Stimulated activated CD4-positive, alpha-beta T cell treated with anti-CD3 and anti-CD28 coated beads, Interleukin-4, amount 100 ng/mL, for 4 hours (primary cell): ENCODE measurements at regions not wholly inside any gene's neighbourhood (a gene's known extent, or its start where the extent isn't known, plus 50 kb on each side); places are given as distances from the start of the nearest gene placed in this dataset.

Source experiments
- DNase-seq, 2 experiments: peaks; one replicate each; pipeline ENCODE4 v3.0.0-alpha.2; 2020

- DNase-seq, result no peak
Measured at GRCh38 chr4:152234571-152234970, 301.3 kb downstream of the FBXW7 start.

- DNase-seq, result no peak
Measured at GRCh38 chr4:152232271-152232670, 303.6 kb downstream of the FBXW7 start.

GRCh38 chr4:152229782-152230289, 306.1 kb downstream of the FBXW7 start:
- no peak for DNase-seq

- no peak for DNase-seq
Measured at GRCh38 chr4:152225680-152226079, 310.2 kb downstream of the FBXW7 start.

GRCh38 chr4:152224721-152225420, 311.0 kb downstream of the FBXW7 start:
- DNase-seq, result no peak

GRCh38 chr4:152224223-152224622, 311.7 kb downstream of the FBXW7 start:
- no peak for DNase-seq

- DNase-seq, result no peak
Measured at GRCh38 chr4:152223600-152223999, 312.3 kb downstream of the FBXW7 start.

GRCh38 chr4:152221816-152222516, 313.9 kb downstream of the FBXW7 start:
- DNase-seq, result no peak

GRCh38 chr4:152220201-152220666, 315.7 kb downstream of the FBXW7 start:
- DNase-seq, result no peak

GRCh38 chr4:152218576-152218975, 317.3 kb downstream of the FBXW7 start:
- DNase-seq, result no peak

GRCh38 chr4:152217896-152218295, 318.0 kb downstream of the FBXW7 start:
- no peak for DNase-seq

- DNase-seq, result no peak
Measured at GRCh38 chr4:152211936-152212653, 323.8 kb downstream of the FBXW7 start.

- no peak for DNase-seq
Measured at GRCh38 chr4:152209772-152210493, 326.0 kb downstream of the FBXW7 start.

- no peak for DNase-seq
Measured at GRCh38 chr4:152207378-152207720, 328.5 kb downstream of the FBXW7 start.

- no peak for DNase-seq
Measured at GRCh38 chr4:152206646-152207377, 329.1 kb downstream of the FBXW7 start.

- DNase-seq, result no peak
Measured at GRCh38 chr4:152206185-152206584, 329.7 kb downstream of the FBXW7 start.

- DNase-seq, result no peak
Measured at GRCh38 chr4:152202415-152202814, 333.5 kb downstream of the FBXW7 start.

- DNase-seq, result no peak
Measured at GRCh38 chr4:152200511-152201333, 335.2 kb downstream of the FBXW7 start.

- DNase-seq, result no peak
Measured at GRCh38 chr4:152197211-152197610, 338.7 kb downstream of the FBXW7 start.

- no peak for DNase-seq
Measured at GRCh38 chr4:152195888-152196287, 340.0 kb downstream of the FBXW7 start.

GRCh38 chr4:152193059-152193458, 342.8 kb downstream of the FBXW7 start:
- DNase-seq, result no peak
